Breast epithelium (tissue), 3 donors: ENCODE measurements at regions not wholly inside any gene's neighbourhood (a gene's known extent, or its start where the extent isn't known, plus 50 kb on each side); places are given as distances from the start of the nearest gene placed in this dataset.

ENCODE experiments used
- CTCF ChIP-seq, 3 donors: fragments of 450-650 bp; IDR thresholded peaks; one replicate each; pipeline ENCODE4 v1.5.1; 2016 to 2017; ENCODE audit warnings: antibody characterized with exemption in 3 of 3, mild to moderate bottlenecking in 3 of 3, moderate library complexity in 3 of 3
- POLR2A ChIP-seq: fragments of 450-650 bp; IDR thresholded peaks from one replicate; pipeline ENCODE4 v1.6.1; 2016; ENCODE audit warnings: antibody characterized with exemption, mild to moderate bottlenecking, moderate library complexity
- POLR2AphosphoS5 ChIP-seq, 3 donors: sonication (generic); formaldehyde crosslinking; IDR thresholded peaks; one replicate each; pipeline ENCODE4 v1.6.1; 2017; ENCODE audit warnings: antibody characterized with exemption in 3 of 3

GRCh38 chr12:88854260-88854659 lies 274.0 kb upstream of the KITLG start:
- TF ChIP-seq CTCF (IDR thresholded peaks at IDR 0.05) (no peak), POLR2AphosphoS5 (IDR thresholded peaks at IDR 0.05) (no peak), POLR2A (no peak)
